ENCODE measurements at regions not wholly inside any gene's neighbourhood (a gene's known extent, or its start where the extent isn't known, plus 50 kb on each side); places are given as distances from the start of the nearest gene placed in this dataset.

DNA sequence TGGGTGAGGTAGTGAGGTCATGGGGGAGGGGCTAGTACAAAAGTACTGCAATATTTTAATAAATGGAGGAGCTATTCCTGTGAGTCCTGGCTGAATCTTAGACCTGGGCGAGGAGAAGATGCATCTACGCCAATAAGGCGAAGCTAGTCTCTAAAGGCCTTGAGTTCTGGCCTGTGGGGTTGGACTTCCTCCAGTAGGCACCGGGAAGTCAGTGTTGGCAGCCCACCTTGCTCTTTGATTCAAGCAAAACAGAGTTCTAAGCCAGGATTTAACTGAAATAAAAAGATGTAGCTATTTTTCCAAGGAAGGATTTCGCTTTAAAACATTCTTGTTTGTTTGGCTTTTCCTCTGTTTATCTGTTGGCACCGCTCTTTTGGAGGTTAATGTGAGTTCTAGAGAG lies 244.6 kb downstream of the KIF4B start:
- TF ChIP-seq, protein P1, sequence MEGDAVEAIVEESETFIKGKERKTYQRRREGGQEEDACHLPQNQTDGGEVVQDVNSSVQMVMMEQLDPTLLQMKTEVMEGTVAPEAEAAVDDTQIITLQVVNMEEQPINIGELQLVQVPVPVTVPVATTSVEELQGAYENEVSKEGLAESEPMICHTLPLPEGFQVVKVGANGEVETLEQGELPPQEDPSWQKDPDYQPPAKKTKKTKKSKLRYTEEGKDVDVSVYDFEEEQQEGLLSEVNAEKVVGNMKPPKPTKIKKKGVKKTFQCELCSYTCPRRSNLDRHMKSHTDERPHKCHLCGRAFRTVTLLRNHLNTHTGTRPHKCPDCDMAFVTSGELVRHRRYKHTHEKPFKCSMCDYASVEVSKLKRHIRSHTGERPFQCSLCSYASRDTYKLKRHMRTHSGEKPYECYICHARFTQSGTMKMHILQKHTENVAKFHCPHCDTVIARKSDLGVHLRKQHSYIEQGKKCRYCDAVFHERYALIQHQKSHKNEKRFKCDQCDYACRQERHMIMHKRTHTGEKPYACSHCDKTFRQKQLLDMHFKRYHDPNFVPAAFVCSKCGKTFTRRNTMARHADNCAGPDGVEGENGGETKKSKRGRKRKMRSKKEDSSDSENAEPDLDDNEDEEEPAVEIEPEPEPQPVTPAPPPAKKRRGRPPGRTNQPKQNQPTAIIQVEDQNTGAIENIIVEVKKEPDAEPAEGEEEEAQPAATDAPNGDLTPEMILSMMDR (conservative IDR thresholded peaks at IDR 0.05; ENCODE audit: low read length) = no peak
- TF ChIP-seq EZH2phosphoT487 (IDR thresholded peaks at IDR 0.05; ENCODE audit: borderline replicate concordance, low read depth, low read length) = no peak
